C4-2B (cell line): ENCODE measurements at regions not wholly inside any gene's neighbourhood (a gene's known extent, or its start where the extent isn't known, plus 50 kb on each side); places are given as distances from the start of the nearest gene placed in this dataset.

ENCODE experiments used
- H3K27ac ChIP-seq: fragments of 450-650 bp; 2 replicates; pipeline ENCODE4 v1.5.1; 2017
- ZFX ChIP-seq: fragments of 450-650 bp; IDR thresholded peaks from 2 replicates; pipeline ENCODE4 v1.6.1; 2017
- TF ChIP-seq, protein P1 (sequence below): fragments of 450-650 bp; conservative IDR thresholded peaks from 2 replicates; pipeline ENCODE4 v1.5.1; 2017; ENCODE audit warnings: mild to moderate bottlenecking

DNA sequence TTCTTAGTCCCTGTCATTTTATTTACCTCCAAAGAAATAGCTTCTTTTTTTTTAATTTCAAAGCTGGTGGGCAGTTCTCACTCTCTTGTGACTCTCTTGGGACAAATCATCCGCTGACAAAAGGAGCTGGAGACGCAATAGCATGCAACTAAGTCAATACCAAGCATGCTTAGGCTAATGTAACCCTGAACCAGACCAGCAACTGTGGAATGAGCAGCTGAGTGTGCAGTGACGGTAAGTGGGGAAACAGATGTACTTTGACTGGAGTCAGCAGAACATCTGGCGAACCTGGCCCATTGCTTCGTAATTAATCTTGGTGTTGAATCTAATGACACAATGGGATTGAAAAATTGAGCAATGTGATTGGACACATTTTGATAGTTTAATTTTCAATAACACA is 280.7 kb upstream of the PLXNA2 start:
- TF ChIP-seq ZFX: no peak
- TF ChIP-seq, protein P1, sequence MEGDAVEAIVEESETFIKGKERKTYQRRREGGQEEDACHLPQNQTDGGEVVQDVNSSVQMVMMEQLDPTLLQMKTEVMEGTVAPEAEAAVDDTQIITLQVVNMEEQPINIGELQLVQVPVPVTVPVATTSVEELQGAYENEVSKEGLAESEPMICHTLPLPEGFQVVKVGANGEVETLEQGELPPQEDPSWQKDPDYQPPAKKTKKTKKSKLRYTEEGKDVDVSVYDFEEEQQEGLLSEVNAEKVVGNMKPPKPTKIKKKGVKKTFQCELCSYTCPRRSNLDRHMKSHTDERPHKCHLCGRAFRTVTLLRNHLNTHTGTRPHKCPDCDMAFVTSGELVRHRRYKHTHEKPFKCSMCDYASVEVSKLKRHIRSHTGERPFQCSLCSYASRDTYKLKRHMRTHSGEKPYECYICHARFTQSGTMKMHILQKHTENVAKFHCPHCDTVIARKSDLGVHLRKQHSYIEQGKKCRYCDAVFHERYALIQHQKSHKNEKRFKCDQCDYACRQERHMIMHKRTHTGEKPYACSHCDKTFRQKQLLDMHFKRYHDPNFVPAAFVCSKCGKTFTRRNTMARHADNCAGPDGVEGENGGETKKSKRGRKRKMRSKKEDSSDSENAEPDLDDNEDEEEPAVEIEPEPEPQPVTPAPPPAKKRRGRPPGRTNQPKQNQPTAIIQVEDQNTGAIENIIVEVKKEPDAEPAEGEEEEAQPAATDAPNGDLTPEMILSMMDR: no peak
- no peak overlapping the region for H3K27ac ChIP-seq

DNA sequence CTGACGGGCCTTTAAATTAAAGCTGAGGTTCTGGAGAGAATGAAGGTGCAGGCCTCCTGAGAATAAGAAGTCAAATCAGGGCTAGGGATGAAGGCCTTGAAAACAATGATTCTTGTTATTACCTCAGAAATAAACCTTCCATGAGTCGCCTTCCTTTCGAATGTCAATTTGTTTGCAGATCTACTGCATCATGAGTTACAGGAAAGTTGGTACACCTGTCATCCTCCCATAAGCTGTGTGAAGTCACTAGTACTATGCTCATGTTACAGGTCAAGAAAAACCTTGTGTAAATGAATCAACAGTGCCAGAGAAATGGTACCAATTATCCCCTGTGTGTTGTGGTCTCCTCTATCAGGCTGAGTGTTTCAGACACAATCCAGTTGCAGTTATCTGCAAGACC is 281.2 kb upstream of the PLXNA2 start:
- TF ChIP-seq, protein P1: no peak
- no peak for TF ChIP-seq ZFX

DNA sequence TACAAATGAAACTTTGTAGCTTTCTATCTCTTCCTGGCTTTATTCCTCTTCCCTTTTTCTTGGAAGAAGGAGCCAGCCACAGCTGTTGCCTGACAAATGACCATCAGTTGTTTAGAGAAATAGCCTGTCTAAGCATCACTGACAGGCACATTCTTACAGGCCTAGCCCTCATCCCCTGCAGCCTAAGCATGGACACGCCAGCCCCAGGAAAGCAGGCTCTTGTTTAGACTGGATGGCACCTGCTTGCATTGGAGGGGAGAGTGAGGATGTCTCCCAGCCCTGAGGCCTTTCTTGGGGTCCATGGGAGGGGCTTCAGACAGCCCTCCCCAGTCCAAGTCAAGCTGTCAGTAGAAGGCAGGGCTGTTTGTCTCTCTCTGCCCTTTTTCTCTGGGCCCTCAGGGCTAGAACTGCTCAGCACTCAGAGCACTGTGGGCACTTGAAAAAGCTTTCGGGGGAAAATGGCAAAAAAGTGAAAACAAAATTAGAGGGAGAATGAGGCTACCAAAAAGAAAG is 282.5 kb upstream of the PLXNA2 start:
- H3K27ac ChIP-seq: no peak overlapping the region

More for the DNA sequence above, 281.2 kb upstream of the PLXNA2 start:
- no peak overlapping the region for H3K27ac ChIP-seq

DNA sequence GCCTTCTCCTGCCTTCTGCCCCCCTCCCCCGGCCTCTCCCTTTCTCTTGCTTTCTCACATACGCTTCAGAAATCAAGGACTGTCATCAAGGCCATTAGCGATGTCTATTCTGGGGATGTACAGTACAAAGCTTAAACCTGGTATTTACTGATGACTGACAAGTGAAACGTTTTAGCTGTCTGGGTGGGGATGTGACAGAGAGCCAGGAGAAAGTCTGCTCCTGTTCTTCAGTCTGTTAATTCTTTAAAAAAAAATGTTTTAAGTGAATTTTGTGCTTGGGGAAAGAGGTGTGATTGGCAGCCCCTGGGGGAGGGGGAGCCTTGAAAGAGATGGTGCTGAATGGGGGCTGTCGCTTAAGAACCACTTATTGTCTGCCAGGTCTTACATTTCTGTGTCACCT is 283.0 kb upstream of the PLXNA2 start:
- TF ChIP-seq ZFX: no peak
- TF ChIP-seq, protein P1: no peak
- H3K27ac ChIP-seq: no peak overlapping the region

More for the DNA sequence above, 282.5 kb upstream of the PLXNA2 start:
- no peak for TF ChIP-seq ZFX
- TF ChIP-seq, protein P1: no peak

DNA sequence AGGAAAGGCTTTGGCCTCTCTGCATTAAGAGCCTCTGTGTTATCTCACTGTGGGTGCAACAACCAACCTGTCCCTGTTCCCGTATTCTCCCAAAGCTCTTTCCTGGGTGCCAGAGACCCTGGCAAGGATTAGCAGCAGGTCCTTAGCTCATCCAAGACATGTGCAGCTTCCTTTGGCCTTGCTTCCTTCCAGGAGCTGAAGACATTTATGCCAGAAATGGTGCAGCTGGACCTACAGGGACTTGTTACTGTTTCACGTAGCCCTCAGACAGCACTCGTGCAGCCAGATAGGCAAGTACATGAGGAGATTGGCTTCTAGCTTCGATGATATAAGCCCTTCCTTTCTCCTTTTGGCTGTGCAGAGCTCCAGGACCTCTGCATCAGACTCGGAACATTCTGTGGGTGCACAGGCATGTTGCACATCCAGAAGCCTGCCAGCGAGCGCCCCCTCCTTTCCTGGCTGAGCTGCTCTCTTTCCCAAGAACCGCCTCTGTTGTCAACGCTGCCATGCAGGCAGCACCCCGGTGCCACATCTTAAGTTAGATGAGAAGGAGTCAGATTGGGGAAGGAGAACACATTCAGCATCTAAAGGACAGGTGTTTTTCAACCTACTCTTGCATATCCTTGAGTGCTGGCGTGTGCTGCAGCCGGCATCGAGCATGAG is 284.5 kb upstream of the PLXNA2 start:
- no peak for TF ChIP-seq ZFX
- TF ChIP-seq, protein P1: no peak
- no peak overlapping the region for H3K27ac ChIP-seq

DNA sequence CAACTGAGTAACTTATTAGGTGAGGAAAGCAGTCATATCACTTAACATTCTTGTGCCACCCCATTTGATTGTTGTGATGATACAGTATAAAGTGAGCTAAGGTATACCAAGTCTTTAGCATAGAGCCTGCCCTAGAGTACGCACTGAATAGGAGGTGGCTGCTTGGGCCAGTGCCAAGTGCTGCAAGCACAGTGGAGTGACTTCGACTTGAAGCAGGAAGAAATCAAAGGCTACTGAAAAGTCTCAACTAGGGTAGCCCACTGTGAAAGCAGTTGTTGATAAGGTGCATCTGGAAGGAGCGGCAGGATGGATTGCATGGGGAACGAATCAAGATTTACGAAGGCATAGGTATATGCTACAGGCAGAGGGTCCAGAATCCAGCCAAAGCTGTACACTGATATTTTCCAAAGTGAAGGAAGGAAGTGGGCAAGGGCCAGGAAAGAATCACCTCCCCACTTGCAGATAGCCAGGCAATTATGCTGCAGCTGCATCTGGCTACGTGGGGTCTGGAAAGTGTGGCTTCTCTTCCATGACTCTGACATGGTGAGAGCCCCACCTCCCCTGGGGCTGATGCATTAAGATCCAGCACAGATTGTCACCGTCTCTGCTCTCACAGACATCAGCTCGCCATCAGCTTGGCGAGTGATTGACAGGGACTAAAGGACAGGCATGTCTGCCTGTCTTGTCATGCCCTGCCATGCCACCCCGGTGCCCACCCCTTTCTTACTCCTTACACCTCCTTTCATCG is 287.0 kb upstream of the PLXNA2 start:
- H3K27ac ChIP-seq: no peak overlapping the region
- TF ChIP-seq ZFX: no peak
- TF ChIP-seq, protein P1: no peak
